ENCODE measurements at regions not wholly inside any gene's neighbourhood (a gene's known extent, or its start where the extent isn't known, plus 50 kb on each side); places are given as distances from the start of the nearest gene placed in this dataset.

DNA sequence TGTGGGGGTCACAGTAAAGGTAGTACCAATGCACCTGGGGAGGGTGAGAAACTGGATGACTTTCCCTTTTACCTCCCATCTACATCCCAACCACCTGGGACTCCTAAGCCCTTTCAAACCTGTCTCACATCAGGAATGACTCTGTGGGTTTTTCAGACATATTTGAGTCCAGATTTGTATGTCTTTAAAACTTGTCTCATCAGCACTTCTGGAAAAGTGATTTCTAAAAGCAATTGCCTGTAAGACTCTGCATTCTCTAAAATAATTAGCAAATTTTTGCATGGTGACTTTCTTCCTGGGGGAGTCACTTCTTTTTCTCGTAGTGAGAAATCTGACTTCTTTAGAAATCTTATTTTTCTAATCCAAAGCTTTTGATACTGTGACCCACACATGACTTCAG is 1553.0 kb upstream of the PIK3C3 start:
- H3K9ac ChIP-seq (ENCODE audit: low read length): no peak overlapping the region
- no peaks in the 10 kb centered on the region for H3K9me3 Mint-ChIP-seq (ENCODE audit: unreplicated experiment)

DNA sequence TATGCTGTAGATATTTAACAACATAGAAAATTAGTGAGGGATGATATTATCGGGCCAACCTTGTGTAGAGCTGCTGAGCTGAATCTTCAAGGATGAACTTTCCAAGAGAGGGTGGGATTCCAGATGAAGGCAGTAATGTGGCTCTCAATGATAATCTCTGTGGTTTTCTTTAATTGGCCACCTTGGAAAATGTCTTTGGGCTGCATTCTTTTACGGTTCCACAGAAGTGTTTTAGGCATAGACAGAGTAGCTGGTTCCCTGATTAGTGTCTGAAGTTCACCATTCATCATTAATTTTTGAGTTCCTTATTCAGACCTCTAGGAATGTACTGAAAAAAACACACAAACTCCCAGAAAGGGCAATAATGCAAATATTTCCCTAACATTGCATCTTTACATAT is 1566.9 kb upstream of the PIK3C3 start:
- Histone ChIP-seq H3K27ac (ENCODE audit: low read depth, low read length) (no peak overlapping the region), H4K20me1 (ENCODE audit: insufficient read depth, low read length) (no peaks in the 10 kb centered on the region), H3K27me3 (ENCODE audit: insufficient read depth, low read length) (no peaks in the 10 kb centered on the region), H2AFZ (ENCODE audit: low read depth, low read length) (no peak overlapping the region), H3K4me3 (ENCODE audit: insufficient read depth, low read depth, low read length) (no peak overlapping the region), H3K4me1 (ENCODE audit: insufficient read depth, low read length) (no peaks in the 10 kb centered on the region), H3K36me3 (ENCODE audit: insufficient read depth, low read length) (no peaks in the 10 kb centered on the region), H3K4me2 (ENCODE audit: low read length) (no peak overlapping the region), H3K9ac (ENCODE audit: low read length) (no peak overlapping the region), H3K79me2 (ENCODE audit: insufficient read depth, low read length) (no peaks in the 10 kb centered on the region), H3K9me3 (ENCODE audit: insufficient read depth, low read depth, low read length) (no peaks in the 10 kb centered on the region)
- Mint-ChIP-seq H3K27me3 (ENCODE audit: low read depth, unreplicated experiment) (no peaks in the 10 kb centered on the region), H3K4me3 (ENCODE audit: unreplicated experiment) (no peak overlapping the region), H3K4me1 (ENCODE audit: low read depth, unreplicated experiment) (no peaks in the 10 kb centered on the region), H3K9me3 (ENCODE audit: unreplicated experiment) (no peaks in the 10 kb centered on the region), H3K36me3 (ENCODE audit: low read depth, unreplicated experiment) (no peaks in the 10 kb centered on the region), H3K27ac (ENCODE audit: unreplicated experiment) (no peak overlapping the region)
- DNase-seq (ENCODE audit: low read depth): no peak
- TF ChIP-seq EZH2 (IDR thresholded peaks at IDR 0.05; ENCODE audit: insufficient read depth, low read length): no peak
- TF ChIP-seq, protein P1, sequence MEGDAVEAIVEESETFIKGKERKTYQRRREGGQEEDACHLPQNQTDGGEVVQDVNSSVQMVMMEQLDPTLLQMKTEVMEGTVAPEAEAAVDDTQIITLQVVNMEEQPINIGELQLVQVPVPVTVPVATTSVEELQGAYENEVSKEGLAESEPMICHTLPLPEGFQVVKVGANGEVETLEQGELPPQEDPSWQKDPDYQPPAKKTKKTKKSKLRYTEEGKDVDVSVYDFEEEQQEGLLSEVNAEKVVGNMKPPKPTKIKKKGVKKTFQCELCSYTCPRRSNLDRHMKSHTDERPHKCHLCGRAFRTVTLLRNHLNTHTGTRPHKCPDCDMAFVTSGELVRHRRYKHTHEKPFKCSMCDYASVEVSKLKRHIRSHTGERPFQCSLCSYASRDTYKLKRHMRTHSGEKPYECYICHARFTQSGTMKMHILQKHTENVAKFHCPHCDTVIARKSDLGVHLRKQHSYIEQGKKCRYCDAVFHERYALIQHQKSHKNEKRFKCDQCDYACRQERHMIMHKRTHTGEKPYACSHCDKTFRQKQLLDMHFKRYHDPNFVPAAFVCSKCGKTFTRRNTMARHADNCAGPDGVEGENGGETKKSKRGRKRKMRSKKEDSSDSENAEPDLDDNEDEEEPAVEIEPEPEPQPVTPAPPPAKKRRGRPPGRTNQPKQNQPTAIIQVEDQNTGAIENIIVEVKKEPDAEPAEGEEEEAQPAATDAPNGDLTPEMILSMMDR (IDR thresholded peaks at IDR 0.05; ENCODE audit: insufficient read depth, low read depth, low read length): no peak
- FAIRE-seq: no peak

More for the DNA sequence above, 1553.0 kb upstream of the PIK3C3 start:
- Histone ChIP-seq H3K27ac (ENCODE audit: low read depth, low read length) (no peak overlapping the region), H3K36me3 (ENCODE audit: insufficient read depth, low read length) (no peaks in the 10 kb centered on the region), H3K79me2 (ENCODE audit: insufficient read depth, low read length) (no peaks in the 10 kb centered on the region), H3K4me1 (ENCODE audit: insufficient read depth, low read length) (no peaks in the 10 kb centered on the region), H4K20me1 (ENCODE audit: insufficient read depth, low read length) (no peaks in the 10 kb centered on the region), H3K27me3 (ENCODE audit: insufficient read depth, low read length) (no peaks in the 10 kb centered on the region), H3K4me3 (ENCODE audit: insufficient read depth, low read depth, low read length) (no peak overlapping the region), H3K9me3 (ENCODE audit: insufficient read depth, low read depth, low read length) (no peaks in the 10 kb centered on the region), H3K4me2 (ENCODE audit: low read length) (no peak overlapping the region), H2AFZ (ENCODE audit: low read depth, low read length) (no peak overlapping the region)
- no peak for TF ChIP-seq EZH2 (IDR thresholded peaks at IDR 0.05; ENCODE audit: insufficient read depth, low read length)
- TF ChIP-seq, protein P1 (IDR thresholded peaks at IDR 0.05; ENCODE audit: insufficient read depth, low read depth, low read length): no peak
- H3K27ac Mint-ChIP-seq (ENCODE audit: unreplicated experiment): no peak overlapping the region
- no peaks in the 10 kb centered on the region for H3K36me3 Mint-ChIP-seq (ENCODE audit: low read depth, unreplicated experiment)
- peaks cover 2% of the 10 kb centered on the region for H3K4me1 Mint-ChIP-seq (ENCODE audit: low read depth, unreplicated experiment)
- FAIRE-seq: no peak
- DNase-seq (ENCODE audit: low read depth): no peak
- H3K4me3 Mint-ChIP-seq (ENCODE audit: unreplicated experiment): no peak overlapping the region
- H3K27me3 Mint-ChIP-seq (ENCODE audit: low read depth, unreplicated experiment): peaks cover 5% of the 10 kb centered on the region

DNA sequence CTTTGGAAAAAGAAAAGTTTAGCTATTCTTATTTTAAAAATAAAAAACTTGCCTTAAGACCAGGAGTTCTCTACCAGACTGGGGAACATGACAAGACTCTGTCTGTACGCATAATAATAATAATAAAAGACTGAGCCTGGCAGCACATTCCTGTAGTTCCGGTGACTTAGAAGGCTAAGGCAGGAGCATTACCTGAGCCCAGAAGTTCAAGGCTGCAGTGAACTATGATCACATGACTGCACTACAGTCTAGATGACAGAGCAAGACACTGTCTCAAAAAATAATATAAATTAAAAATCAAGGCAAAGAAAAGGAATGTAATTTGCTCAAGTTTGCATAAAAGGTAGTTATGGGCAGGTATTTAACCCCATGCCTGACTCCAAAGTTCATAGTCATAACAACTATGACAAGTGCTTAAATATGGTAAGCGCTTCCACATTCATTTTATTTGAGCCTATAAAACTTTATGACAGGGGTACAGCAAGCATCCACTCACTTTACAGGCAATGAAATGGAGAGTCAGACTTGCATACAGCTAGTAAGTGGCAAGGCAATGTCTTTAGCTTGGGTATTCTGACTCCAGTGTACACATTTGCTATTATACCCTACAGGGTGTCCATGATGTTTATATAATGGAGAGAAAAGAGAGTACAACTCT is 1567.8 kb upstream of the PIK3C3 start:
- H3K27ac Mint-ChIP-seq (ENCODE audit: unreplicated experiment): no peak overlapping the region
- H3K36me3 Mint-ChIP-seq (ENCODE audit: low read depth, unreplicated experiment): no peaks in the 10 kb centered on the region
- H3K4me3 Mint-ChIP-seq (ENCODE audit: unreplicated experiment): no peak overlapping the region
- no peak for FAIRE-seq
- H3K4me1 ChIP-seq (ENCODE audit: insufficient read depth, low read length): no peaks in the 10 kb centered on the region
- no peaks in the 10 kb centered on the region for H3K36me3 ChIP-seq (ENCODE audit: insufficient read depth, low read length)
- no peak overlapping the region for H3K9ac ChIP-seq (ENCODE audit: low read length)
- no peaks in the 10 kb centered on the region for H3K9me3 ChIP-seq (ENCODE audit: insufficient read depth, low read depth, low read length)
- no peaks in the 10 kb centered on the region for H3K9me3 Mint-ChIP-seq (ENCODE audit: unreplicated experiment)
- H2AFZ ChIP-seq (ENCODE audit: low read depth, low read length): no peak overlapping the region
- no peak overlapping the region for H3K27ac ChIP-seq (ENCODE audit: low read depth, low read length)
- no peaks in the 10 kb centered on the region for H3K27me3 ChIP-seq (ENCODE audit: insufficient read depth, low read length)
- no peaks in the 10 kb centered on the region for H3K27me3 Mint-ChIP-seq (ENCODE audit: low read depth, unreplicated experiment)
- H3K4me1 Mint-ChIP-seq (ENCODE audit: low read depth, unreplicated experiment): no peaks in the 10 kb centered on the region
- H3K4me3 ChIP-seq (ENCODE audit: insufficient read depth, low read depth, low read length): no peak overlapping the region
- DNase-seq (ENCODE audit: low read depth): no peak
- H4K20me1 ChIP-seq (ENCODE audit: insufficient read depth, low read length): no peaks in the 10 kb centered on the region
- TF ChIP-seq, protein P1 (IDR thresholded peaks at IDR 0.05; ENCODE audit: insufficient read depth, low read depth, low read length): no peak
- TF ChIP-seq EZH2 (IDR thresholded peaks at IDR 0.05; ENCODE audit: insufficient read depth, low read length): no peak
- H3K4me2 ChIP-seq (ENCODE audit: low read length): no peak overlapping the region
- no peaks in the 10 kb centered on the region for H3K79me2 ChIP-seq (ENCODE audit: insufficient read depth, low read length)
